Mesenteric fat pad (tissue), 1 donor: ENCODE measurements at regions not wholly inside any gene's neighbourhood (a gene's known extent, or its start where the extent isn't known, plus 50 kb on each side); places are given as distances from the start of the nearest gene placed in this dataset.
"Not testable (repeated sequence)": the region's sequence is repeated elsewhere in the genome, so short reads cannot be mapped to it uniquely, and the experiment has no call there.

Experiments
- DNase-seq: peaks from one replicate; pipeline ENCODE4 v3.0.0-alpha.2; 2020; ENCODE audit warnings: low spot score
- donor health status: DM: yes; HTN: yes; CAD: no.

- no peak for DNase-seq
These were observed 1173.0 kb upstream of the CNTN5 start for GRCh38 chr11:97847730-97848129.

- DNase-seq, result no peak
These were observed 1170.0 kb upstream of the CNTN5 start for GRCh38 chr11:97850701-97851100.

- DNase-seq, result no peak
These were observed 1166.4 kb upstream of the CNTN5 start for GRCh38 chr11:97854357-97854756.

DNA sequence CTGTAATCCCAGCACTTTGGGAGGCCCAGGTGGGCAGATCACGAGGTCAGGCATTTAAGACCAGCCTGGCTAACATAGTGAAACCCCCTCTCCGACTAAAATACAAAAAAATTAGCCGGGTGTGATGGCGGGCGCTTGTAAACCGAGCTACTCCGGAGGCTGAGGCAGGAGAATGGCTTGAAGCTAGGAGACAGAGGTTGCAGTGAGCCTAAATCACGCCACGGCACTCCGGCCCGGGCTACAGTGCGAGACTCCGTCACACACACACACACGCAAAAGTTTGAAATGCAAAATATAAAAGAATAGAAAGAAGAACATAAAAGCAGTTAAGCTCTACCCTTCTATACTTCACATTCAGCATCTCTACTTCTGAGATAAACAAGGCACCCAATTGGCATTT, 1165.9 kb upstream of the CNTN5 start:
- DNase-seq, result no peak

DNA sequence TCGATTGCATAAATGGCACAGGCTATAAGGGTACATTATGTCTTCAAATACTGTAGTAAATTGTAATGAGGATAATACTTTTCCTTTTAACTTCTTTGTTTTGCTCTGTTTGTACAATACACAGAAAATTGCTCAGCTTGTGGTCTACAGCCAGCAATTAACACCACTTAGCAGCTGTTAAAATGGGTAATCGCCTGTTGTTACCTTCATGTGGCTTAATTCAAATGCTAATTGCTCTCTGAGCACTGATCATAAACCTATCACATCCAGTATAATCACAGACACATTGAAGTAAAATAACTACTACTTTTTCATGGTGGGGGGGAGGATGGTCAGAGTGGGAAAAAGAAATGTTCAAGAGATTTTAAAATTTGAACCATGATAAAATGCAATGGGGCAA, 1164.1 kb upstream of the CNTN5 start:
- no peak for DNase-seq

GRCh38 chr11:97860237-97860636, 1160.5 kb upstream of the CNTN5 start:
- DNase-seq, result no peak

GRCh38 chr11:97862021-97862420, 1158.7 kb upstream of the CNTN5 start:
- no peak for DNase-seq

DNA sequence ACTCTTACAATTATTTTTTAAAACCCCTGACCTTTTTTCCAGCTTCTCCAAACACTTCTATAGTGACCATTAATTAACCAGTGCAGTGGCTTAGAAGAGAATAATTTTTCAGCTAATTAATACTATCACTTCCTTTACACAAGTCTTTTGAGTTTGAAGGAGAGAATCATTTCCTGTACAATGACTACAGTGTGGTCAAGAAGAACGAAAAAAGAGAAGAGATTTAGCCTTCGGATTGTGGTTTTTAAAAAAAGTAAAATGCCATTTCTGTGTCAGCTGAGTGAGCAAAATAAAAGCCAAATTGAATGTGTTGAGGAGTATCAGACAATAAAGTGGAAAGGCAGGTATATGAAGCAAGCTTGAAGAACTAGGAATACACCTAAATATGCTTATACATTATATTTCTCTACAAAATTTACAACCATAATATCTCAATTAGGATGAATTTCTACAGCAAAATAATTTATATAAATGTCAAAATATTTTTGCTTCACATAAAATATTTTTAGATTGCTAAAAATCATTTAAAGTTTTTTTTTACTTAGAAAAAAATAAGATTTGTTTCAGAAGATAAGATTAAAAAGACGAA, 1155.2 kb upstream of the CNTN5 start:
- DNase-seq, result no peak

GRCh38 chr11:97871816-97872215, 1148.9 kb upstream of the CNTN5 start:
- DNase-seq, result no peak

GRCh38 chr11:97880209-97880608, 1140.5 kb upstream of the CNTN5 start:
- no peak for DNase-seq

GRCh38 chr11:97883086-97883485, 1137.7 kb upstream of the CNTN5 start:
- no peak for DNase-seq

- no peak for DNase-seq
These were observed 1132.1 kb upstream of the CNTN5 start for GRCh38 chr11:97888641-97889040.

- DNase-seq, result no peak
These were observed 1130.3 kb upstream of the CNTN5 start for GRCh38 chr11:97890466-97890865.

GRCh38 chr11:97893612-97894011, 1127.1 kb upstream of the CNTN5 start:
- no peak for DNase-seq

GRCh38 chr11:97894978-97895377, 1125.8 kb upstream of the CNTN5 start:
- DNase-seq, result no peak

- DNase-seq, result no peak
These were observed 1125.2 kb upstream of the CNTN5 start for GRCh38 chr11:97895572-97895971.

GRCh38 chr11:97902828-97903227, 1117.9 kb upstream of the CNTN5 start:
- DNase-seq, result no peak

DNA sequence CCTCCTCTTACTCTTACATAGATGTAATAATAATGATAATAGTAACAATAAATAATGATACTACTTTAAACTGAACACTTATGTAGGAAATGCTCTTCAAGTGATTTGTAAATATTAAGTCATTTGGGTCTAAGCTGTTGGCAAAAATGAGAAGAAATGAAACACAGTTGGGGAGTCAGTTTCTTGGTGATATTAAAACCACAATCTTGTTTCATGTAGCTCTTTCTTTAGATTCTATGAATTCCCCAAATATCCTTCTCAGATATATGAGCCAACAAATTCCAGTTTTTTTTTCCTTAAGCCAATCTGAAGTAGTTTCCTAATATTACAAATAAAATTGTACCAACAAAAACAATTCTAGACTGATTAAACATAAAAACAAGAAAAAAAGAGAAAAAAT, 1115.6 kb upstream of the CNTN5 start:
- no peak for DNase-seq

DNA sequence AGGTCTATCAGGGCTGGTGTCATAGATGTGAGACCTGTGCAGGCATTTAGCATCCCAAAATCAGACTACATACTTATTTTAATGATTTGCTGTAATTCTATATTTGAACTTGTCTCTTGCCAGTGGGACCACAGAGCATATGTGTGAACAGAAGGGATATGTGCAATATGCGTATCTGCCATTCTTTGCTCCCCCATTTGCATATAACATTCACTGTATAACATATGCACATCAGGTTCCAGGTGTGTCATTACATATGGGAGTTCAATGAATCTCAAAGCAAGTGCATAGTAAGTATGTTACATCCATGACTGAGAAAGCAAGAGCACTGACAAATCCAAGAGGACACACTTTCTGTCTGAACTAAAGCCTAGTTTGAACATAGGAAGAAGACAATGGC, 1115.1 kb upstream of the CNTN5 start:
- DNase-seq, result no peak

- no peak for DNase-seq
These were observed 1112.4 kb upstream of the CNTN5 start for GRCh38 chr11:97908354-97908753.

- no peak for DNase-seq
These were observed 1110.9 kb upstream of the CNTN5 start for GRCh38 chr11:97909614-97910399.

- DNase-seq, result no peak
These were observed 1108.1 kb upstream of the CNTN5 start for GRCh38 chr11:97912629-97913028.

GRCh38 chr11:97922933-97923332, 1097.8 kb upstream of the CNTN5 start:
- DNase-seq, result not testable (repeated sequence)
